ENCODE measurements at regions not wholly inside any gene's neighbourhood (a gene's known extent, or its start where the extent isn't known, plus 50 kb on each side); places are given as distances from the start of the nearest gene placed in this dataset.

GRCh38 chr9:23041466-23041865, 594.8 kb downstream of the DMRTA1 start:
- TF ChIP-seq CTCF (conservative IDR thresholded peaks at IDR 0.05 in 1 of 2, IDR thresholded peaks at IDR 0.05 in 1 of 2; ENCODE audit: extremely low read depth in 1 of 2, insufficient read depth in 1 of 2, low read depth in 1 of 2, low read length in 2 of 2) (no peak), EZH2 (IDR thresholded peaks at IDR 0.05; ENCODE audit: borderline replicate concordance, low read length) (no peak)
